Activated T-helper 9 cell treated with anti-CD3 and anti-CD28 coated beads, Interleukin-2, amount 50 U/mL, for 16 hours (primary cell): ENCODE measurements at regions not wholly inside any gene's neighbourhood (a gene's known extent, or its start where the extent isn't known, plus 50 kb on each side); places are given as distances from the start of the nearest gene placed in this dataset.

Experiments
- DNase-seq: peaks from one replicate; pipeline ENCODE4 v3.0.0-alpha.2; 2020; ENCODE audit warnings: low read depth

DNA sequence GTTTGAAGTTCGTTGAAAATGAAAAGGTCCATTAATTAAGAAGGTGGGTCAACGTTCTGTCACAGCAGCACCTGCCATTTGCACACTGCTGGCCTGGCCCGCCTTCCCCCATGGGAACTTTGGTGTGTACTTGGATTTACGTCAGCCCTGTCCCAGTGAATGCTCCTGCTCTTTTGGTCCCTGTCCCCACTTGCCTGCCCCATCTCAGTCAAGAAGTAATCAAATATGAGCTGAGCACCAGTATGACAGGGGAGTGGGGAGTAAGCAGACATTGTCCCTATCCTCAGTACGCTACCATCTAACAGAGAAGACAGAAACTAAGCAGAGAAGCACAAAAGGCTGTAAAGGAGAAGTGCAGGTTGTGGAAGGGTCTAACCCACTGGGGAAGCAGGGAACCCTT lies 65.1 kb downstream of the SLC4A3 start:
- no peak for DNase-seq

- DNase-seq = no peak
Measured at GRCh38 chr2:219695145-219695709, 67.8 kb downstream of the SLC4A3 start.

DNA sequence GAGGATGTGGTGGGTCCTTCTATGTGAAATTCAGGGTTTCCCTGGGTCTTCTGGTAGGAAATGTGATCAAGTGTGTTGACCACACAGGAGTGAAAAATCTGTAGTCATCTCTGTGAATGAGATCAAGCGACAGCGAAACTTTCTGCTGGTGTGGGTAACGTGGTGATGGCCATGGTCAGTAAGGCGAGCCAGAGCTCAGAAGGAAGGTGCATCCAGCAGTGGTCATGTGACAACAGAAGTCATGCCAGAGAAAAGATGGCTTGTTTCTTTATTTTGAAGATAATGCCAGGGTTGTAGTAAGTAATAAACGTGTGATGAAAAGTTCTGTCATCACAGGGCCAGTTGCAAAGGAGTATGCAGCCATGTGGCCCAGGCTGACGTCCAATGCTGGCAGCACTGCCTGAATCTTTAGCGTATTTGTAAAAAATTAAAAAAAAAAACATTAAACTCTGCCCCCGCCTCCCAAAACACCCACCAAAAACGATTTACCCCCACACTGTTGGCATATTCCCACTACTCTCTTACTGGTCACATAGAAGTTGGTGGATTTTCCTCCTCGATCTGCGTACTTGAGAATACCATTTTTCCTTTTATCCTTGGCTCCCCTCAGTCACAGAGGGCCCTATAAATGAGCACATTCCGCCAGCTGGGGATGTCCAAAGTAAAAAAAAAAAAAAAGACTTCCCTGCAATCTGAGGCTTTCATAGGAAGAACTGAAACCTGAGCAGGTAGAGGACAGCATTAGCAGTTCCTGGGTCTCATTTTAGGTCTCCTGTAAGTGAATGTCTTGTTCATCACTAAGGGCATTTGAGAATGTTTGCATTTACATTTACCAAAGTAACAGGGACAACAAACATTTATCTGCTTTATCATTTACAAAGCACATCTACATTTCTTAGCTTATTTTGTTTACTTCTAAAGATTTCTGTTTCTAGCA lies 70.6 kb downstream of the SLC4A3 start:
- DNase-seq = no peak

DNA sequence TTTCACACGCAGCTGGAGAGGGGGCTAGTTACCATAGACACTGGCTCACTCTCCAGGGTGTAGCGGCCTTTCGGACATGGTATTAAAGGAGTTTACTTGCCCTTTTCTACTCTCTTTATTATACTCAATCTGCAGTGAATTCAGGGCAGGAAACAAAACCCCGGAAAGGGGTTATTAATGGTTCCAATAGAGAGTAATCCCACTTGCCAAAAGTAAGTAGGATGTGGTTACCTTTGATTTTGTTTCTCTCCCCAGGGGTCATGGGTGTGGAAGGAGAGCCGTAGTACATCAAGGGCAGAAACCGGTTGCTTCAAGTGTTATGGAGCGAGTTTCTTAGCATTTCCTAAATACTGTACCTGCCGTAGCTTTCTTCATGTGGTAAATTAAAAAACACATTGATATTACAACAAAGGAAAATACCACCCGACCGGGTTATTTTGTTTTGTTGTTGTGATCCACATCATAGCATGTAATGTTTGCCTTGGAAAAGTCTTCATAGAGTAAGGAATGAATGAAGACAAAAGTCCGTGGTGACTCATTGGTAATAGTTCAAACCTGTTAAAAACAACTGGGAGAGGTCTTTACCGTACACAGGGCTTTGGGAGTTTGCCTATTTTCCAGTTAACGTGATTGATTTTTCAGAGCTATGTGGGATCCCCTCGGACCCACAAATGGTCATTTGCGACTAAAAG lies 71.5 kb downstream of the SLC4A3 start:
- DNase-seq = no peak

DNA sequence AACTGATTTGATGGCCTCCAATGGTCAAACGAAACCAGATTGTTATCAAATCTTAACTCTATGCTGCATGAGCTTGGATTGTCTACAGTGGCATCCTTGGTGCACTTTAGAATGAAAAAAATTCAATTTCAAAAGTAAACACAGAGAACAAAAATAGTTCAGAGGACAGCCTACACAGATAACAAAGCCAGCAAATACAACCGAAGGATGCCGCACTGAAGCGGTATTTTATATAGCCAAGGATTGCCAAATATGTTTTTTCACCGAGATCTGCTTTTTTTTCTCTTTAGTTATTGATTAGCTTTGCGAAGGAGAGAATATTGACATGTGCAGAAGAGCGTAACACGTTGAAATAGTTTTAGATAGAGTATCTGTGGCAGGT lies 72.0 kb downstream of the SLC4A3 start:
- DNase-seq = no peak

DNA sequence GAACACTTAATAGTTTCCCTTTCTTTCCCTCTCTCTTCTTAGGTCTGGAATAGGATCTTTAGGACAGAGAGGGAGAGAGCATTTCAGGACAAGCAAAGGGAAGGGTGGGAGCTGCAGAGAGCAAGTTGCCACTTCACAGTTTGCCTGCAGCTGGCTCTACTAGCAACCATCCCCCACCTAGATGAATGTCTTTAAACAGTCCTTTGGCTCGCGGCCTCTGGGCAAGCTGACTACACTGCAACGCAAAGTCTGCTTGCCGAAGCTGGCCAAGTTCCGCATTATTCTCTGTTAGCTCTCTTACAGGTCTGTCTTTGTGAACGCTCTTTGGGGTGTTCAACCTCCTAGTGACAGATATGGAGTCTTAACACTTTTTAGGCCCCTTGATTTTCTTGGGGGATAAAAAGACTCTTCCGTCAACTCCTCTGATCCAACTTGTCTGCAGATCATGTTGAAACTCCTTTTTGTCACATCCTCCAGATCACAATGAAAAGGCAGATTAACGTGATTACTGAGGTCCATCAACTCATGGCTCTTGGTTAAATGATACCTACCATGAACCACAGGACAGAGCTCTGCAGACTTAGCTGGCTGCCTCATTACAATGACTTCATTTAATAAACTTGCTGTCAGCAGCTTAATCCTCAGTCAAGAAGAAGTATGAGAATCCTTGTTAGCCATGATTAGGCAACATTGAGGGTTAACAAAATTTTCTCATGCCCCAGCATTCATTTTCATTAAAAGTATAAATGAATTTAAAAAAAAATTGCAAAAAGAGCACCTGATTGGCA lies 74.6 kb downstream of the SLC4A3 start:
- no peak for DNase-seq

GRCh38 chr2:219702796-219703545 lies 75.5 kb downstream of the SLC4A3 start:
- DNase-seq = no peak

- DNase-seq = no peak
Measured at GRCh38 chr2:219704878-219705277, 77.4 kb downstream of the SLC4A3 start.

GRCh38 chr2:219706823-219707281 lies 79.4 kb downstream of the SLC4A3 start:
- DNase-seq = no peak

GRCh38 chr2:219707496-219708285 lies 80.3 kb downstream of the SLC4A3 start:
- no peak for DNase-seq

GRCh38 chr2:219709331-219709761 lies 81.9 kb downstream of the SLC4A3 start:
- no peak for DNase-seq

DNA sequence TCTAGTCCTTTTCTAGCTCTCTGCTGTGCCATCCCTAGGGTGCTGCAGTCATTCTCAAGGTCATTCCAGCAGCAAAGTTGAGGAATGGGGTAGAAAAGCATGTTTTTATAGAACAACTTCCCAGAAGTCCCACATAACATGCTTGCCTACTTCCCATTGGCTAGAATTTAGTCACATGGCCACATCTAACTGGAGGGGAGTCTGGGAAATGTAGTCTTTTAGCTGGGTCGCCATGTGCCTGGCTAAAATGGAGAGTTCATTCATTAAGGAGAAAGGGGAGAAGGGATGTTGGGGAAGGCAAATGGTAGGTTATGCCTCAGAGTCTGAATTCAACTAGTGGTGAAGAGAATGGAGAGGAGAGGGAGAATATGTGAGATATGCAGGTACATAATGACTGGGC lies 85.7 kb downstream of the SLC4A3 start:
- DNase-seq = no peak

GRCh38 chr2:219714681-219715400 lies 87.4 kb downstream of the SLC4A3 start:
- DNase-seq = no peak

DNA sequence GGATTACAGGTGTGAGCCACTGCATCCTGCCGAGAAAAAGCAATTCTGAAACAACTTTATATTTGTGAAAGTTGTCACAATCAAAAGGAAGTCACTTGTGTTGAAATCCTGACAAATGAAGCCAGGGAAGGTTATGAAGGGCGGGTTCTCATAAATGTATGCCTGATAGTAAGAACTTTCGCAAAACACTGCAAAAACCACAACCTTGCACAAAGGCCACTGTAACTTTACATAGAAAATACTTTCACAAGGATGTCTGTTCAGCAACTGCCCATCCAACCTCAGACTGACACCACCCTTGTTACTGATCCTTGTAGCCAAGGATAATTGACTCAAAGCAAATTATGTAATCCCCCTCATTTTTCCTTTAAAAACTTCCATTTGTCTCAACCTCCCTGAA lies 90.6 kb downstream of the SLC4A3 start:
- DNase-seq = no peak

GRCh38 chr2:219719521-219719920 lies 92.1 kb downstream of the SLC4A3 start:
- DNase-seq = no peak

GRCh38 chr2:219720956-219721355 lies 93.5 kb downstream of the SLC4A3 start:
- DNase-seq = no peak

GRCh38 chr2:219722276-219722879 lies 94.9 kb downstream of the SLC4A3 start:
- no peak for DNase-seq

DNA sequence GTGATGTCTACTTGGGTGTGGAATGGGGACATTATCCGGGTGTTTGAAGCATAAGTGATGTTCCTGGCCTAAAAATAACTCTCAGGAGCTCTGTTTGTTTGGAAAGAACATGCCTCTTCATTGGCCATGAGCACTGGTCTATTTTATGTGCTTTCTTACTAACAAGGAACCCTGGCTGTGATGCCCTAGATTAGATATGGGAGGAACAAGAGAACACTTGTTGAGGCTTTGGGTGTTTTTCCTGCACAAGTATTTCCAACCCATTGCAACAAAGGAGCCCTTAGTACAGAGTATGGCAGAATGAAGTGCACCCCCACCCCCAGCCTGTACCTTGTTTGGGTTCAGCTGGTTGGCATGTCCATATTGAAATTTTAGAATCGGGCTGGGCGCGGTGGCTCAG lies 95.9 kb downstream of the SLC4A3 start:
- DNase-seq = no peak

GRCh38 chr2:219724628-219725027 lies 97.2 kb downstream of the SLC4A3 start:
- no peak for DNase-seq
